Neural cell (in vitro differentiated cells): ENCODE measurements at regions not wholly inside any gene's neighbourhood (a gene's known extent, or its start where the extent isn't known, plus 50 kb on each side); places are given as distances from the start of the nearest gene placed in this dataset.

Experiments used
- H2AFZ ChIP-seq: fragments of 200-600, 300-800 bp; sonication (generic), shearing (Covaris generic); 2 replicates; pipeline ENCODE4 v1.6.0; 2014; ENCODE audit warnings: low read depth, mild to moderate bottlenecking, antibody characterized with exemption, low read length, moderate library complexity
- H3F3A ChIP-seq: fragments of 200-600 bp; shearing (Covaris generic); 2 replicates; pipeline ENCODE4 v1.6.1; 2016; ENCODE audit warnings: mild to moderate bottlenecking, moderate library complexity, mixed read lengths, antibody characterized with exemption, low read length; ENCODE audit not compliant: insufficient read depth, poor library complexity, severe bottlenecking
- H3K27ac ChIP-seq: fragments of 200-600, 300-800 bp; sonication (generic), shearing (Covaris generic); 2 replicates; pipeline ENCODE4 v1.5.1; 2014; ENCODE audit warnings: mild to moderate bottlenecking, low read length, moderate library complexity
- H3K27me3 ChIP-seq: fragments of 300-800, 200-600 bp; sonication (generic), shearing (Covaris generic); 2 replicates; pipeline ENCODE4 v1.6.0; 2014; ENCODE audit warnings: mild to moderate bottlenecking, low read depth, low read length, moderate library complexity; ENCODE audit not compliant: insufficient read depth
- H3K36me3 ChIP-seq: fragments of 300-800, 200-600 bp; sonication (generic), shearing (Covaris generic); 2 replicates; pipeline ENCODE4 v1.5.1; 2014; ENCODE audit warnings: mild to moderate bottlenecking, antibody characterized with exemption, low read length, moderate library complexity; ENCODE audit not compliant: insufficient read depth
- H3K4me2 ChIP-seq: fragments of 300-800, 200-600 bp; sonication (generic), shearing (Covaris generic); 2 replicates; pipeline ENCODE4 v1.6.0; 2014; ENCODE audit warnings: mild to moderate bottlenecking, low read length
- H3K4me3 ChIP-seq: fragments of 300-800, 200-600 bp; sonication (generic), shearing (Covaris generic); 2 replicates; pipeline ENCODE4 v1.5.1; 2014; ENCODE audit warnings: mild to moderate bottlenecking, low read length, moderate library complexity
- H3K79me2 ChIP-seq: fragments of 200-600 bp; shearing (Covaris generic); replicated peaks from 2 replicates; pipeline ENCODE4 v1.6.0; 2014; ENCODE audit warnings: mild to moderate bottlenecking, low read length, moderate library complexity; ENCODE audit not compliant: insufficient read depth
- H3K9ac ChIP-seq: fragments of 300-800, 200-600 bp; sonication (generic), shearing (Covaris generic); 2 replicates; pipeline ENCODE4 v1.6.1; 2016; ENCODE audit warnings: mild to moderate bottlenecking, low read length, mixed read lengths
- H3K9me2 ChIP-seq: fragments of 200-600 bp; shearing (Covaris generic); 2 replicates; pipeline ENCODE4 v1.6.1; 2016; ENCODE audit warnings: mild to moderate bottlenecking, low read length, mixed read lengths; ENCODE audit not compliant: insufficient read depth
- H3K9me3 ChIP-seq: fragments of 200-600, 300-800 bp; sonication (generic), shearing (Covaris generic); 2 replicates; pipeline ENCODE4 v1.6.1; 2016; ENCODE audit warnings: mild to moderate bottlenecking, mixed run types, low read length, moderate library complexity, mixed read lengths
- H4K20me1 ChIP-seq: fragments of 200-600 bp; shearing (Covaris generic); 2 replicates; pipeline ENCODE4 v1.6.1; 2016; ENCODE audit warnings: mild to moderate bottlenecking, mixed run types; ENCODE audit not compliant: insufficient read depth
- EP300 ChIP-seq: fragments of 450-650 bp; conservative IDR thresholded peaks from 2 replicates; pipeline ENCODE4 v1.6.1; 2014; ENCODE audit warnings: antibody characterized with exemption, mild to moderate bottlenecking, moderate library complexity; ENCODE audit not compliant: poor library complexity, severe bottlenecking
- EZH2 ChIP-seq: fragments of 200-600, 300-800 bp; shearing (Covaris generic), sonication (generic); IDR thresholded peaks from 2 replicates; pipeline ENCODE4 v1.6.1; 2014; ENCODE audit warnings: antibody characterized with exemption, low read length, borderline replicate concordance, mild to moderate bottlenecking; ENCODE audit not compliant: insufficient read depth, poor library complexity, severe bottlenecking
- MXI1 ChIP-seq: fragments of 450-650 bp; conservative IDR thresholded peaks from 2 replicates; pipeline ENCODE4 v1.6.1; 2014; ENCODE audit warnings: antibody characterized with exemption, mild to moderate bottlenecking; ENCODE audit not compliant: poor library complexity, severe bottlenecking
- POLR2AphosphoS5 ChIP-seq: IDR thresholded peaks from 2 replicates; pipeline ENCODE4 v1.6.1; 2012
- RAD21 ChIP-seq: fragments of 450-650 bp; conservative IDR thresholded peaks from 2 replicates; pipeline ENCODE4 v1.6.1; 2014; ENCODE audit warnings: antibody characterized with exemption, mild to moderate bottlenecking, moderate library complexity
- SMC3 ChIP-seq: fragments of 450-650 bp; conservative IDR thresholded peaks from 2 replicates; pipeline ENCODE4 v1.6.1; 2014; ENCODE audit warnings: antibody characterized with exemption, mild to moderate bottlenecking, moderate library complexity; ENCODE audit not compliant: poor library complexity
- TAF1 ChIP-seq: IDR thresholded peaks from 2 replicates; pipeline ENCODE4 v1.6.1; 2012; ENCODE audit warnings: low read depth
- TF ChIP-seq, protein P1 (sequence below): fragments of 450-650 bp; IDR thresholded peaks from 2 replicates; pipeline ENCODE4 v1.5.1; 2014; ENCODE audit warnings: antibody characterized with exemption, mild to moderate bottlenecking, moderate library complexity; ENCODE audit not compliant: poor library complexity, severe bottlenecking
- TF ChIP-seq, protein P2 (sequence below): IDR thresholded peaks from 2 replicates; pipeline ENCODE4 v1.6.1; 2012; ENCODE audit warnings: borderline replicate concordance

- no peak overlapping the region for H2AFZ ChIP-seq
- TF ChIP-seq, protein P1, sequence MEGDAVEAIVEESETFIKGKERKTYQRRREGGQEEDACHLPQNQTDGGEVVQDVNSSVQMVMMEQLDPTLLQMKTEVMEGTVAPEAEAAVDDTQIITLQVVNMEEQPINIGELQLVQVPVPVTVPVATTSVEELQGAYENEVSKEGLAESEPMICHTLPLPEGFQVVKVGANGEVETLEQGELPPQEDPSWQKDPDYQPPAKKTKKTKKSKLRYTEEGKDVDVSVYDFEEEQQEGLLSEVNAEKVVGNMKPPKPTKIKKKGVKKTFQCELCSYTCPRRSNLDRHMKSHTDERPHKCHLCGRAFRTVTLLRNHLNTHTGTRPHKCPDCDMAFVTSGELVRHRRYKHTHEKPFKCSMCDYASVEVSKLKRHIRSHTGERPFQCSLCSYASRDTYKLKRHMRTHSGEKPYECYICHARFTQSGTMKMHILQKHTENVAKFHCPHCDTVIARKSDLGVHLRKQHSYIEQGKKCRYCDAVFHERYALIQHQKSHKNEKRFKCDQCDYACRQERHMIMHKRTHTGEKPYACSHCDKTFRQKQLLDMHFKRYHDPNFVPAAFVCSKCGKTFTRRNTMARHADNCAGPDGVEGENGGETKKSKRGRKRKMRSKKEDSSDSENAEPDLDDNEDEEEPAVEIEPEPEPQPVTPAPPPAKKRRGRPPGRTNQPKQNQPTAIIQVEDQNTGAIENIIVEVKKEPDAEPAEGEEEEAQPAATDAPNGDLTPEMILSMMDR = no peak
- TF ChIP-seq SMC3 (no peak), POLR2AphosphoS5 (no peak), TAF1 (no peak), EZH2 (no peak), RAD21 (no peak), MXI1 (no peak), EP300 (no peak)
- TF ChIP-seq, protein P2, sequence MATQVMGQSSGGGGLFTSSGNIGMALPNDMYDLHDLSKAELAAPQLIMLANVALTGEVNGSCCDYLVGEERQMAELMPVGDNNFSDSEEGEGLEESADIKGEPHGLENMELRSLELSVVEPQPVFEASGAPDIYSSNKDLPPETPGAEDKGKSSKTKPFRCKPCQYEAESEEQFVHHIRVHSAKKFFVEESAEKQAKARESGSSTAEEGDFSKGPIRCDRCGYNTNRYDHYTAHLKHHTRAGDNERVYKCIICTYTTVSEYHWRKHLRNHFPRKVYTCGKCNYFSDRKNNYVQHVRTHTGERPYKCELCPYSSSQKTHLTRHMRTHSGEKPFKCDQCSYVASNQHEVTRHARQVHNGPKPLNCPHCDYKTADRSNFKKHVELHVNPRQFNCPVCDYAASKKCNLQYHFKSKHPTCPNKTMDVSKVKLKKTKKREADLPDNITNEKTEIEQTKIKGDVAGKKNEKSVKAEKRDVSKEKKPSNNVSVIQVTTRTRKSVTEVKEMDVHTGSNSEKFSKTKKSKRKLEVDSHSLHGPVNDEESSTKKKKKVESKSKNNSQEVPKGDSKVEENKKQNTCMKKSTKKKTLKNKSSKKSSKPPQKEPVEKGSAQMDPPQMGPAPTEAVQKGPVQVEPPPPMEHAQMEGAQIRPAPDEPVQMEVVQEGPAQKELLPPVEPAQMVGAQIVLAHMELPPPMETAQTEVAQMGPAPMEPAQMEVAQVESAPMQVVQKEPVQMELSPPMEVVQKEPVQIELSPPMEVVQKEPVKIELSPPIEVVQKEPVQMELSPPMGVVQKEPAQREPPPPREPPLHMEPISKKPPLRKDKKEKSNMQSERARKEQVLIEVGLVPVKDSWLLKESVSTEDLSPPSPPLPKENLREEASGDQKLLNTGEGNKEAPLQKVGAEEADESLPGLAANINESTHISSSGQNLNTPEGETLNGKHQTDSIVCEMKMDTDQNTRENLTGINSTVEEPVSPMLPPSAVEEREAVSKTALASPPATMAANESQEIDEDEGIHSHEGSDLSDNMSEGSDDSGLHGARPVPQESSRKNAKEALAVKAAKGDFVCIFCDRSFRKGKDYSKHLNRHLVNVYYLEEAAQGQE = no peak
These were observed 385.7 kb upstream of the IRX1 start for GRCh38 chr5:3209918-3210317.

GRCh38 chr5:3202570-3202969 lies 393.1 kb upstream of the IRX1 start:
- Histone ChIP-seq H3K4me3 (no peak overlapping the region), H3K9me3 (peaks cover 4% of the 10 kb centered on the region), H3K4me2 (no peak overlapping the region), H3K27ac (no peak overlapping the region), H3F3A (no peaks in the 10 kb centered on the region), H3K79me2 (no peaks in the 10 kb centered on the region), H3K9ac (no peak overlapping the region), H3K36me3 (no peaks in the 10 kb centered on the region), H3K9me2 (no peaks in the 10 kb centered on the region), H4K20me1 (no peaks in the 10 kb centered on the region), H2AFZ (no peak overlapping the region), H3K27me3 (no peaks in the 10 kb centered on the region)
- TF ChIP-seq TAF1 (no peak), SMC3 (no peak), MXI1 (no peak), EZH2 (no peak), EP300 (no peak)

More at GRCh38 chr5:3209918-3210317, 385.7 kb upstream of the IRX1 start:
- no peaks in the 10 kb centered on the region for H3K36me3 ChIP-seq
- H3K27ac ChIP-seq = no peak overlapping the region
- no peak overlapping the region for H3K4me2 ChIP-seq
- H3K9ac ChIP-seq = no peak overlapping the region
- no peaks in the 10 kb centered on the region for H3F3A ChIP-seq
- no peaks in the 10 kb centered on the region for H4K20me1 ChIP-seq
- H3K79me2 ChIP-seq = no peaks in the 10 kb centered on the region
- H3K4me3 ChIP-seq = no peak overlapping the region
- H3K27me3 ChIP-seq = no peaks in the 10 kb centered on the region
- no peaks in the 10 kb centered on the region for H3K9me2 ChIP-seq
- no peaks in the 10 kb centered on the region for H3K9me3 ChIP-seq

DNA sequence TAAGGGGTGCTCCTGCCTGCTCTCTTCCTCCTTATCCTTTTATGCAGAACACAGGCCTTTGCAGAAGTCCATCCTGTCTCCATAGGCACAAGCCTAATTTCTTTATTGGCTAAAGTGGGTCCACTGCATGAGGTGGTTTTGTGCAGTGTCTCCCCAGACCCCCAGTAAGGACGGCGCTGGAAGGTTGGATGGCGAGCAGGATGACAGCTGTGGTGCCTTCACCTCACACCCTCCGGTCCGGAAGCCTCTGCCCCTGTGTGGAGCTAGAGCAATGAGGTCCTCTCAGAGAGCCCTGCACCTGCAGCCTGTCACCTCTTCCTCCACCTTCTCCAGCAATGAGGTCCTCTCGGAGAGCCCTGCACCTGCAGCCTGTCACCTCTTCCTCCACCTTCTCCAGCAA lies 393.7 kb upstream of the IRX1 start:
- no peak overlapping the region for H3K4me2 ChIP-seq
- no peaks in the 10 kb centered on the region for H3K9me2 ChIP-seq
- H4K20me1 ChIP-seq = no peaks in the 10 kb centered on the region
- no peaks in the 10 kb centered on the region for H3K36me3 ChIP-seq
- TF ChIP-seq MXI1 = no peak
- TF ChIP-seq, protein P1 = no peak
- TF ChIP-seq TAF1 = no peak
- no peak for TF ChIP-seq SMC3
- no peak for TF ChIP-seq EP300
- TF ChIP-seq POLR2AphosphoS5 = no peak
- TF ChIP-seq, protein P2 = no peak
- TF ChIP-seq RAD21 = no peak
- no peak overlapping the region for H3K27ac ChIP-seq
- no peaks in the 10 kb centered on the region for H3F3A ChIP-seq
- H3K27me3 ChIP-seq = no peaks in the 10 kb centered on the region
- H3K9me3 ChIP-seq = peaks cover 4% of the 10 kb centered on the region
- no peak overlapping the region for H2AFZ ChIP-seq
- H3K79me2 ChIP-seq = no peaks in the 10 kb centered on the region
- H3K9ac ChIP-seq = no peak overlapping the region
- H3K4me3 ChIP-seq = no peak overlapping the region
